H9 (cell line): ENCODE measurements at regions not wholly inside any gene's neighbourhood (a gene's known extent, or its start where the extent isn't known, plus 50 kb on each side); places are given as distances from the start of the nearest gene placed in this dataset.

ENCODE experiments used
- DNase-seq: peaks from one replicate; pipeline ENCODE4 v3.0.0-alpha.2; 2017
- H2AFZ ChIP-seq: one replicate; pipeline ENCODE4 v1.6.1; 2013; ENCODE audit warnings: mild to moderate bottlenecking, low read length, control low read depth, moderate library complexity
- H2AK5ac ChIP-seq: 2 replicates; pipeline ENCODE4 v1.6.1; 2013; ENCODE audit warnings: low read length, control low read depth, mixed read lengths; ENCODE audit not compliant: insufficient read length
- H2BK120ac ChIP-seq: one replicate; pipeline ENCODE4 v1.6.1; 2013; ENCODE audit warnings: low read depth, mild to moderate bottlenecking, low read length, control low read depth, inconsistent platforms; ENCODE audit not compliant: poor library complexity, severe bottlenecking
- H2BK12ac ChIP-seq: 2 replicates; pipeline ENCODE4 v1.6.1; 2013; ENCODE audit warnings: low read length, control low read depth, mixed read lengths, low read depth; ENCODE audit not compliant: insufficient read length
- H2BK15ac ChIP-seq: 2 replicates; pipeline ENCODE4 v1.6.1; 2013; ENCODE audit warnings: low read depth, low read length, control low read depth
- H2BK20ac ChIP-seq: one replicate; pipeline ENCODE4 v1.6.1; 2013; ENCODE audit warnings: low read depth, mild to moderate bottlenecking, low read length, control low read depth, inconsistent platforms; ENCODE audit not compliant: poor library complexity, severe bottlenecking
- H2BK5ac ChIP-seq: 2 replicates; pipeline ENCODE4 v1.6.1; 2013; ENCODE audit warnings: low read length, control low read depth, mixed read lengths; ENCODE audit not compliant: insufficient read length
- H3K14ac ChIP-seq: 2 replicates; pipeline ENCODE4 v1.6.1; 2013; ENCODE audit warnings: low read length, control low read depth; ENCODE audit not compliant: insufficient read depth
- H3K18ac ChIP-seq: 2 replicates; pipeline ENCODE4 v1.6.1; 2013; ENCODE audit warnings: low read depth, mild to moderate bottlenecking, mixed read lengths, low read length, control low read depth; ENCODE audit not compliant: insufficient read length
- H3K23ac ChIP-seq: 2 replicates; pipeline ENCODE4 v1.6.1; 2013; ENCODE audit warnings: low read length, control low read depth, mixed read lengths, low read depth; ENCODE audit not compliant: insufficient read length
- H3K23me2 ChIP-seq: 2 replicates; pipeline ENCODE4 v1.6.1; 2013; ENCODE audit warnings: low read depth, mild to moderate bottlenecking, mixed read lengths, low read length, control low read depth; ENCODE audit not compliant: insufficient read length, poor library complexity, severe bottlenecking
- H3K27ac ChIP-seq: 2 replicates; pipeline ENCODE4 v1.5.1; 2013; ENCODE audit warnings: low read length, control low read depth, mixed read lengths, low read depth; ENCODE audit not compliant: insufficient read length
- H3K27me3 ChIP-seq: 2 replicates; pipeline ENCODE4 v1.6.1; 2013; ENCODE audit warnings: low read length, control low read depth, inconsistent platforms; ENCODE audit not compliant: insufficient read depth
- H3K4ac ChIP-seq: 2 replicates; pipeline ENCODE4 v1.6.1; 2013; ENCODE audit warnings: low read depth, mild to moderate bottlenecking, control low read depth, inconsistent platforms, low read length, moderate library complexity
- H3K4me1 ChIP-seq: 2 replicates; pipeline ENCODE4 v1.6.1; 2013; ENCODE audit warnings: low read length, control low read depth, inconsistent platforms; ENCODE audit not compliant: insufficient read depth
- H3K4me2 ChIP-seq: 2 replicates; pipeline ENCODE4 v1.6.1; 2013; ENCODE audit warnings: low read length, control low read depth, mixed read lengths; ENCODE audit not compliant: insufficient read length, insufficient read depth
- H3K56ac ChIP-seq: 2 replicates; pipeline ENCODE4 v1.6.1; 2013; ENCODE audit warnings: low read depth, mild to moderate bottlenecking, mixed read lengths, low read length, control low read depth; ENCODE audit not compliant: insufficient read length
- H3K79me1 ChIP-seq: 2 replicates; pipeline ENCODE4 v1.6.1; 2013; ENCODE audit warnings: low read depth, mild to moderate bottlenecking, moderate library complexity, low read length, control low read depth, inconsistent platforms; ENCODE audit not compliant: insufficient read depth, poor library complexity, severe bottlenecking
- H3K79me2 ChIP-seq: 2 replicates; pipeline ENCODE4 v1.6.1; 2013; ENCODE audit warnings: low read length, control low read depth, inconsistent platforms; ENCODE audit not compliant: insufficient read depth
- H3K9ac ChIP-seq: 2 replicates; pipeline ENCODE4 v1.6.1; 2013; ENCODE audit warnings: low read length, control low read depth, mixed read lengths; ENCODE audit not compliant: insufficient read length; ENCODE audit errors: extremely low read depth
- H3K9me3 ChIP-seq: one replicate; pipeline ENCODE4 v1.6.1; 2013; ENCODE audit warnings: low read depth, low read length, inconsistent platforms; ENCODE audit not compliant: control insufficient read depth
- H3T11ph ChIP-seq: one replicate; pipeline ENCODE4 v1.6.1; 2013; ENCODE audit warnings: mild to moderate bottlenecking, low read length, control low read depth, inconsistent platforms
- H4K20me1 ChIP-seq: one replicate; pipeline ENCODE4 v1.6.1; 2013; ENCODE audit not compliant: control insufficient read depth, insufficient read length, insufficient read depth
- H4K5ac ChIP-seq: 2 replicates; pipeline ENCODE4 v1.6.1; 2013; ENCODE audit warnings: low read depth, mild to moderate bottlenecking, mixed read lengths, low read length, control low read depth; ENCODE audit not compliant: insufficient read length
- H4K8ac ChIP-seq: replicated peaks from 2 replicates; pipeline ENCODE4 v1.6.1; 2013; ENCODE audit warnings: low read length, control low read depth, mixed read lengths, low read depth; ENCODE audit not compliant: insufficient read length
- H4K91ac ChIP-seq: 2 replicates; pipeline ENCODE4 v1.6.1; 2013; ENCODE audit warnings: low read depth, mild to moderate bottlenecking, moderate library complexity, mixed read lengths, low read length, control low read depth; ENCODE audit not compliant: insufficient read length
- H3K27ac Mint-ChIP-seq, 3 experiments: 2 replicates in 2 of 3; 3 replicates in 1 of 3; pipeline ENCODE4 v1.8.0; 2020 to 2021; ENCODE audit warnings: mixed read lengths in 3 of 3, mild to moderate bottlenecking in 1 of 3, moderate library complexity in 1 of 3
- H3K27me3 Mint-ChIP-seq: 2 replicates; pipeline ENCODE4 v1.8.0; 2021; ENCODE audit warnings: low read depth, mild to moderate bottlenecking, moderate library complexity, mixed read lengths
- H3K36me3 Mint-ChIP-seq, 3 experiments: 2 replicates in 2 of 3; 3 replicates in 1 of 3; pipeline ENCODE4 v1.8.0; 2020 to 2021; ENCODE audit warnings: low read depth in 3 of 3, mixed read lengths in 3 of 3; ENCODE audit not compliant: insufficient read depth in 1 of 3
- H3K4me1 Mint-ChIP-seq, 2 experiments: 2 replicates each; pipeline ENCODE4 v1.8.0; 2020; ENCODE audit warnings: mixed read lengths in 2 of 2
- H3K4me3 Mint-ChIP-seq, 2 experiments: 2 replicates in 1 of 2; 3 replicates in 1 of 2; pipeline ENCODE4 v1.8.0; 2020 to 2021; ENCODE audit warnings: mild to moderate bottlenecking in 2 of 2, mixed read lengths in 2 of 2, moderate library complexity in 1 of 2
- H3K9me3 Mint-ChIP-seq, 2 experiments: 2 replicates in 1 of 2; 3 replicates in 1 of 2; pipeline ENCODE4 v1.8.0; 2020; ENCODE audit warnings: mild to moderate bottlenecking in 2 of 2, mixed read lengths in 2 of 2, moderate library complexity in 1 of 2
- WGBS: extraction: QIAGEN DNeasy Blood & Tissue Kit; methylation state at CpG from one replicate; pipeline ENCODE4 v1.1.7; 2013; ENCODE audit warnings: missing lambda C conversion rate, low lambda C conversion rate, mixed read lengths; ENCODE audit not compliant: insufficient read length; ENCODE audit errors: extremely low coverage; 5-methylcytosine and 5-hydroxymethylcytosine counted together
- TF ChIP-seq, protein P1 (sequence below): fragments of 200-600 bp; sonication (generic); conservative IDR thresholded peaks from 3 replicates; pipeline ENCODE4 v1.8.0; 2021; ENCODE audit warnings: antibody characterized with exemption, mild to moderate bottlenecking

DNA sequence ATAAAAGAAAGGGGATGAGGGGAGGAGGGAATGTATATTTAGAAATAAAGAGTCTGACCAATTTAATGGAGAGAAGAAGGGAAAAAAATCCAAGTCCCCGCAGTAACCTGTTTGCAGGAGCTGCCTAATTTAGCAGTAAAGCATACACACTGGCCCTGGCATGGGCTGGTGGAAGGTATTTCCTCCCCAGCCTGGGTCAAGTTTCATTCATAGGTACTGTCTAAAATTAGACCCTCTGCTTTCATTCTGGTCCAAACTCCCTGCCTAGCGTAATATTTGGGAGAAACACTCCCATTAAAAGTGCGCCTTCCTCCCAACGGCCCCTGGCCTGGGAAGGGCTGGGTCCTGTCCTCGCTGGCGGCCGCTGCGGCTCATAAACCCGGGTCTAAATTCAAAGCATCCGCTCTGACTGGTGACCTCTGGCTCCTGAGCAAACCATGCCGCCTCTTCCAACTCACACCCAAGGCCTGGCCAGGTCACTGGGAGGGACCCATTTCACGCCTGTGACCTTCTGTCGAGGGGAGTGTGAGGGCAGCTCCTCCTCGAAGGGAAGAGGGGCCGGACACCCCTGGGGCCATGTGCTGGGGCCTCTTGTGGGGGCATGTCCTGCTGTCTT lies 123.2 kb downstream of the FGF18 start:
- no CpG with 5 or more reads among the region's 15 CpGs for WGBS
- Histone ChIP-seq H3K23ac (no peak overlapping the region), H3K56ac (no peak overlapping the region), H3K14ac (no peak overlapping the region), H2BK120ac (no peak overlapping the region), H3K27ac (no peak overlapping the region), H4K8ac (no peak overlapping the region), H2AFZ (no peak overlapping the region), H2AK5ac (no peak overlapping the region), H2BK20ac (no peak overlapping the region), H3K4ac (no peak overlapping the region), H3K9me3 (no peaks in the 10 kb centered on the region), H3K9ac (no peak overlapping the region), H3K23me2 (no peaks in the 10 kb centered on the region), H2BK12ac (no peak overlapping the region), H4K91ac (no peak overlapping the region), H3K18ac (no peak overlapping the region), H3K4me2 (no peak overlapping the region), H3T11ph (no peak overlapping the region), H4K20me1 (no peaks in the 10 kb centered on the region), H2BK15ac (no peak overlapping the region), H3K79me2 (no peaks in the 10 kb centered on the region), H3K79me1 (no peaks in the 10 kb centered on the region), H3K4me1 (no peaks in the 10 kb centered on the region), H4K5ac (no peak overlapping the region), H2BK5ac (no peak overlapping the region), H3K27me3 (no peaks in the 10 kb centered on the region)
- H3K4me3 Mint-ChIP-seq = no peak overlapping the region
- peaks cover 6% of the 10 kb centered on the region for H3K27me3 Mint-ChIP-seq
- TF ChIP-seq, protein P1, sequence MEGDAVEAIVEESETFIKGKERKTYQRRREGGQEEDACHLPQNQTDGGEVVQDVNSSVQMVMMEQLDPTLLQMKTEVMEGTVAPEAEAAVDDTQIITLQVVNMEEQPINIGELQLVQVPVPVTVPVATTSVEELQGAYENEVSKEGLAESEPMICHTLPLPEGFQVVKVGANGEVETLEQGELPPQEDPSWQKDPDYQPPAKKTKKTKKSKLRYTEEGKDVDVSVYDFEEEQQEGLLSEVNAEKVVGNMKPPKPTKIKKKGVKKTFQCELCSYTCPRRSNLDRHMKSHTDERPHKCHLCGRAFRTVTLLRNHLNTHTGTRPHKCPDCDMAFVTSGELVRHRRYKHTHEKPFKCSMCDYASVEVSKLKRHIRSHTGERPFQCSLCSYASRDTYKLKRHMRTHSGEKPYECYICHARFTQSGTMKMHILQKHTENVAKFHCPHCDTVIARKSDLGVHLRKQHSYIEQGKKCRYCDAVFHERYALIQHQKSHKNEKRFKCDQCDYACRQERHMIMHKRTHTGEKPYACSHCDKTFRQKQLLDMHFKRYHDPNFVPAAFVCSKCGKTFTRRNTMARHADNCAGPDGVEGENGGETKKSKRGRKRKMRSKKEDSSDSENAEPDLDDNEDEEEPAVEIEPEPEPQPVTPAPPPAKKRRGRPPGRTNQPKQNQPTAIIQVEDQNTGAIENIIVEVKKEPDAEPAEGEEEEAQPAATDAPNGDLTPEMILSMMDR = no peak
- no peak for DNase-seq
- H3K9me3 Mint-ChIP-seq = no peaks in the 10 kb centered on the region; a peak in 1 of 5 replicates
- H3K36me3 Mint-ChIP-seq = no peaks in the 10 kb centered on the region
- no peaks in the 10 kb centered on the region for H3K4me1 Mint-ChIP-seq
- H3K27ac Mint-ChIP-seq = no peak overlapping the region; a peak in 1 of 7 replicates
